SU-DHL-6 (cell line): ENCODE measurements at regions not wholly inside any gene's neighbourhood (a gene's known extent, or its start where the extent isn't known, plus 50 kb on each side); places are given as distances from the start of the nearest gene placed in this dataset.

Source experiments
- EZH2phosphoT487 ChIP-seq: fragments of 200-600 bp; sonication (generic), shearing (Covaris generic); conservative IDR thresholded peaks from 2 replicates; pipeline ENCODE4 v1.6.1; 2018; ENCODE audit warnings: mild to moderate bottlenecking, antibody characterized with exemption, low read length, moderate library complexity, mixed read lengths
- TF ChIP-seq, protein P1 (sequence below): fragments of 200-600 bp; sonication (generic); IDR thresholded peaks from one replicate; pipeline ENCODE4 v1.5.1; 2017; ENCODE audit warnings: antibody characterized with exemption, mild to moderate bottlenecking, low read length, moderate library complexity; ENCODE audit not compliant: insufficient read depth, poor library complexity, severe bottlenecking

DNA sequence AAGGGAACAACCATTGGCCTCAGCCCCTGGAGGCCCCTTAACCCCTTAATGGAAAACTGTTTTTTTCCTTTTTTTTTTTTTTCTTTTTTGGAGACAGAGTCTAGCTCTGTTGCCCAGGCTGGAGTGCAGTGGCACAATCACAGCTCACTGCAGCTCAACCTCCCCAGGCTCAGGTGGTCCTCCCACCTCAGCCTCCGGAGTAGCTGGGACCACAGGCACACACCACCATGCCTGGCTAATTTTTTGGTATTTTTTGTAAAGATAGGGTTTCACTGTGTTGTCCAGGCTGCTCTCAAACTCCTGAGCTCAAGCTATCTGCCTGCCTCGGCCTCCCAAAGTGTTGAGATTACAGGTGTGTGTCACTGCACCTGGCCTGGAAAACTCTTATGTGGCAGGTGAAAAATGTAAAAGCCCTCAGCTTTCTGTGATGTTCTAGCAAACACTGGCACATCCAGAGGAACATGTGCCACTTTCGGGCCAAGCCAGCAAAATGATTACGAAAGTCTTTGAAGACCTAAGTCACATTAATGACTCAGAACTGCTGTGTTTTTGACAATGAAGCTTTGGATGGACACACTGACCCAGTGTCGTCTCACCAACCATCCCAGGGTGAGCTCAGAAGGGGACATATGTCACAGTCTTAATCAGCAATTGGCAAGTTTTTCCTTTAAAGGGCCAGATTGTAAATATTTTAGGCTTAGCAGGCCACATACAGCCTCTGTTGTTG lies 189.3 kb upstream of the TPM1 start:
- TF ChIP-seq, protein P1, sequence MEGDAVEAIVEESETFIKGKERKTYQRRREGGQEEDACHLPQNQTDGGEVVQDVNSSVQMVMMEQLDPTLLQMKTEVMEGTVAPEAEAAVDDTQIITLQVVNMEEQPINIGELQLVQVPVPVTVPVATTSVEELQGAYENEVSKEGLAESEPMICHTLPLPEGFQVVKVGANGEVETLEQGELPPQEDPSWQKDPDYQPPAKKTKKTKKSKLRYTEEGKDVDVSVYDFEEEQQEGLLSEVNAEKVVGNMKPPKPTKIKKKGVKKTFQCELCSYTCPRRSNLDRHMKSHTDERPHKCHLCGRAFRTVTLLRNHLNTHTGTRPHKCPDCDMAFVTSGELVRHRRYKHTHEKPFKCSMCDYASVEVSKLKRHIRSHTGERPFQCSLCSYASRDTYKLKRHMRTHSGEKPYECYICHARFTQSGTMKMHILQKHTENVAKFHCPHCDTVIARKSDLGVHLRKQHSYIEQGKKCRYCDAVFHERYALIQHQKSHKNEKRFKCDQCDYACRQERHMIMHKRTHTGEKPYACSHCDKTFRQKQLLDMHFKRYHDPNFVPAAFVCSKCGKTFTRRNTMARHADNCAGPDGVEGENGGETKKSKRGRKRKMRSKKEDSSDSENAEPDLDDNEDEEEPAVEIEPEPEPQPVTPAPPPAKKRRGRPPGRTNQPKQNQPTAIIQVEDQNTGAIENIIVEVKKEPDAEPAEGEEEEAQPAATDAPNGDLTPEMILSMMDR: no peak
- TF ChIP-seq EZH2phosphoT487: no peak
